Activated effector memory CD4-positive, alpha-beta T cell treated with anti-CD3 and anti-CD28 coated beads, Interleukin-2, amount 50 U/mL, for 16 hours (primary cell): ENCODE measurements at regions not wholly inside any gene's neighbourhood (a gene's known extent, or its start where the extent isn't known, plus 50 kb on each side); places are given as distances from the start of the nearest gene placed in this dataset.
"Not testable (repeated sequence)": the region's sequence is repeated elsewhere in the genome, so short reads cannot be mapped to it uniquely, and the experiment has no call there.

Source experiments
- DNase-seq: peaks from one replicate; pipeline ENCODE4 v3.0.0-alpha.2; 2020

- DNase-seq = no peak
Observed at GRCh38 chr5:163706053-163706771, 200.8 kb downstream of the MAT2B start.

DNA sequence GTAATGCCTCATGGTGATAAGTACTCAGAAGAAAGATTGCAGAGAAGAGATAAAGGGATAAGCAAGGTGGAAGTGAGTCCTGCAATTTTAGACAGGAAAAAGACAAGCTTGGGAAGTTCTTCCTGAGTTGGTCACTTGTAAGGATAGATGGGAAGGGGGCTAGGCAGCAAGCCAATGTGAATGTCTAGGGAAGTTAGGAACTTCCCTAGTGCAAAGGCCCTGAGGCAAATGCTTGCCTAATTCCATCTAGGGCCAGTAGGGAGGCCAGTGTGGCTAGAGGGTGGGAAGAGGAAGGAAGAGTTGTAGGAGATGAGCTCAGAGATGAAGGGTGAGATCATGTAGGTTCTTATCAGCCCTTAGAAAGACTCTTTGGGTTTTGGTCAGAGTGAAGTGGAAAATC, 206.6 kb downstream of the MAT2B start:
- no peak for DNase-seq

DNA sequence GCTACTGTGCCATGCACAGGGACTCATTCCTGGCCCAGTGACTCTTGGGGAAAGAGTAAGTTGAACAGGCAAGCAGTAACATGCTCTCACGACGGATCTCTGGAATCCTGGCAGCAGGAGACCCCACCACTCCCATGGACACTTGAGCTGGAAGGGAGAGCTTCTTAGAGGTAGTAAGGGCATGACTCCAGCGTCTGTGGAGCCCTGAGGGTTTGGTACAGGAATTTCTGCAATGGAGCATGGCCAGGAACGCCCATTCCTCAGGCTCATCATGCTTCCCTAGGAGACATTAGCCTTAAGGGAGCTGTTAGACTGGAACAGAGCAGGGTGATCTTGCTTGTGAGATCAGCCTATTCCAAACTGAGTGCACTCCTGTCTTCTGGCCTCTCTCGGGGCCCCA, 212.9 kb downstream of the MAT2B start:
- no peak for DNase-seq

GRCh38 chr5:163724305-163724704, 218.9 kb downstream of the MAT2B start:
- no peak for DNase-seq

DNA sequence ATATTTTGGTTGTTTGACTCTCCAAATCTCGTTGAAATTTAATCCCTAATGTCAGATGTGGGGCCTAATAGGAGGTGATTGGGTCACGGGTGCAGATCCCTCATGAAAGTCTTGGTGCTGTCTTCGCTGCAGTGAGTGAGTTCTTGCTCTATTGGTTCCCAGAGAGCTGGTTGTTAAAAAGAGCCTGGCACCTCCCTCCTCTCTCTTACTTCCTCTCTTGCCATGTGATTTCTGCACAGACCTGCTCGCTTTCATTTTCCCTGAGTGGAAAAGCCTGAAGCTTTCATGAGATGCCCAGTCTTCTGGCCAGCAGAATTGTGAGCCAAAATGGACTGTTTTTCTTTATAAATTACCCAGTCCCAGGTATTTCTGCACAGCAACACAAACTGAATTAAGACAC, 221.6 kb downstream of the MAT2B start:
- DNase-seq = no peak

DNA sequence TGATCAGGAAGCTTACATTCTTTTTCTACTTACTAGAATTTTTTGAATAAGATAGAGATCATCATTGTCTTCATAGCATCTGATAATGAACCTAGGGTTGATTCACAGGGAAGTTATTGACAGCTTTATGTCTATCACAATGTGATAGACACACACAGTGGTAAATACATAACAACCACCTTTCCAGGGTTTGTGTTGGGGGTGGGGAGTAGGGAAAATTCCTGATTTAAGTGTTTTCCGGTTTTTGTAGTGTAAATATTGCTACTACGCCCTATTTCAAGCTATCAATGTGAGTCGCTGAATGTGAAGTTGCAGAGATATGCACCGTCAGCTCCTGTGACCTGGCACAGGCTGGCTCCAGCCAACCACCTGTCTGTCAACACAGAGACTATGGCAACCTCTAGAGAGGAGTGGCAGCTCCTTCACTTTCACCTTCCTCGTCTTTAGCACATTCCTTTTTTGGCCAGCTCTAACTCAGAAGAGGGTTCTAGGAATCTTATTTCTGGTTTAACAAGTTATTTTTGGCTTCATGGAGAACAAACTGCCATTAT, 224.9 kb downstream of the MAT2B start:
- DNase-seq = no peak

GRCh38 chr5:163731256-163731655, 225.8 kb downstream of the MAT2B start:
- no peak for DNase-seq

DNA sequence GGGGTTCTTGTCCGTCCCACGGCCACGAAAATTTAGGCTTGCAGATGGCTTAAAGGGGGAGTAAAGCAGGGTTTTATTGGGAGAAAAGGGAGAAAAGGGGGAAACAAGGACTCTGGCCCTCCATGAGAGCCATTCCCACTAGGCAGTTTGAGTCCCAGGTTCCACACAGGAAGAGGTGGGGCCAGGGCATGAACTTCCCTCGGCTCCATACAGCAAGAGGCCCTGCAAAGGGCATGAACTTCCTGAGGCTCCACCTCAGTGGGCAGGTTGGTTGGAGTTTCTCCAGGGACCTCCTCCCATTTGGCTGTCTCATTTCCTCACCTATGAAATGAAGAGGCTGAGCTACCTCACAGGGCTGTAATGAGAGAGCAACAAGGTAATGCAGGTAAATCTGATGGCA, 229.7 kb downstream of the MAT2B start:
- no peak for DNase-seq

DNA sequence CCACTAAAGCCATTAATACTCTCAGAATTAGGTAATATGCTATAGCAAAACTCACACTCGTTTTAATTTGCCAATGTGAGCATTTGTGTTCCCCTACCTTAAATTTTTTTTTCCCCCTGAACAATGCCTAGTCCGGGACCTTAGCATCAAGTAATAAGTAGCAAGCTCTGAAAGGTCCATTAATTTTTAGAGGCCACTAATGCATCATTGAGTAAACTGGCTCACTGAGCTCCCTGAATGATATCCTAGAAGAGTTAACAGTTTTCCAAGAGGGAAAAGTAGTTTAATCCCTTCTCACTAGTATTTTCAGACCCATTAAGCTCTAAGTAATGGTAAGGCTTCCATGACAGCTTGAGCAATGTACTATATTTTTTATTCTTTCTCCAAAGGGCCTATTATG, 242.2 kb downstream of the MAT2B start:
- no peak for DNase-seq

GRCh38 chr5:163748934-163749333, 243.5 kb downstream of the MAT2B start:
- DNase-seq = no peak

GRCh38 chr5:163750415-163750814, 245.0 kb downstream of the MAT2B start:
- DNase-seq = not testable (repeated sequence)

GRCh38 chr5:163755505-163755904, 250.1 kb downstream of the MAT2B start:
- no peak for DNase-seq

GRCh38 chr5:163756170-163756569, 250.8 kb downstream of the MAT2B start:
- DNase-seq = no peak

GRCh38 chr5:163757344-163757743, 251.9 kb downstream of the MAT2B start:
- DNase-seq = no peak

DNA sequence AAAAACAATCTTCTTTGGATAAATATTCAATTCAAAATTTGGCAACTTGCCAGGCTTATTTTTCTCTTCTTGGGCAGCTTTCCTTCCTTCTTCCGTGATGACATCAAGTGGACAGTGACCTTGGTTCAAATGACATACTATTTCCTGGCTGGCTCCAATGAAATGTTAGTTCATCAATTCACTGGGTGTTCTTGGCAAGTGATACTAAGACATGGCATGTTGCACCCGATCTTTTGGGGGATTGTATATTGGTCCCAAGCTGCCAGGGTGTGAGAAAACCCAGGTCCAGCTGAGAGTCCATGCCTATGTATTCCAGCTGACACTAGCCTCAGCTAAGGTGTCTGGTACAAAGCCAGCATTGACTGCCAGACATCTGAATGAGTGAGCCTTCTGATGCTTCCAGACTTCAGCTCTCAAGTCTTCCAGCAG, 252.9 kb downstream of the MAT2B start:
- no peak for DNase-seq

DNA sequence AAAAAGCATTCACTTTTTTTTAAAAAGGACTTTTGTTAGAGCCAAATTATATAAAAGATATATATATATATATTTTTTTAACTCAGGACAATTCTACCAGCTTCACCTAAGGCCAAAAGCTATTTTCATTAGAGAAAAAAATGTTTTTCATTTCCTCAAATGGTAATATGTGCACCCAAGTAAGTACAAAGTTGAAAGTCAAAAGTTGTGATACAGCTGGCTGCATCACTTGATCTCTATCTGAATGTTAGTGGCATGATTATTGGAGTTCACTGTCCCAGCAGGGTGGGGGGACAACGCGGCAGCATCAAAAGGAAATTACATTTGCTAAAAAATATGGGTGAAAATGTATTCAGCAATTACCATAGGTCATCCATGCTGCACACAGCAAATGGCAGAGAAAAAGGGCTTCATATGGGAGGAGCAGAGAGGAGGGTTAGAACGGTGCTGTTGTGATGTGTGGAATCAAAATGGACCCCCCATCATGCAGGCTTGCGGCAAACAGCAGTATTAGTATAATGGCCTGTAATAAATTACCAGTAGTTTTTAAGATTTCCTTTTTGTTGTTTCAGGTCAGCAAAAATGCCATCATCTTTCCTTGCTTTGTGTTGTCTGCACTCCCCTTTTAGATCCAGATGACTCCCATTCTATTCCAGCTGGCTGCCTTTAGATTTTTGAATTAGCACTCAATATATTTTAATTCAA, 253.7 kb downstream of the MAT2B start:
- DNase-seq = no peak

GRCh38 chr5:163760498-163760897, 255.1 kb downstream of the MAT2B start:
- no peak for DNase-seq

DNA sequence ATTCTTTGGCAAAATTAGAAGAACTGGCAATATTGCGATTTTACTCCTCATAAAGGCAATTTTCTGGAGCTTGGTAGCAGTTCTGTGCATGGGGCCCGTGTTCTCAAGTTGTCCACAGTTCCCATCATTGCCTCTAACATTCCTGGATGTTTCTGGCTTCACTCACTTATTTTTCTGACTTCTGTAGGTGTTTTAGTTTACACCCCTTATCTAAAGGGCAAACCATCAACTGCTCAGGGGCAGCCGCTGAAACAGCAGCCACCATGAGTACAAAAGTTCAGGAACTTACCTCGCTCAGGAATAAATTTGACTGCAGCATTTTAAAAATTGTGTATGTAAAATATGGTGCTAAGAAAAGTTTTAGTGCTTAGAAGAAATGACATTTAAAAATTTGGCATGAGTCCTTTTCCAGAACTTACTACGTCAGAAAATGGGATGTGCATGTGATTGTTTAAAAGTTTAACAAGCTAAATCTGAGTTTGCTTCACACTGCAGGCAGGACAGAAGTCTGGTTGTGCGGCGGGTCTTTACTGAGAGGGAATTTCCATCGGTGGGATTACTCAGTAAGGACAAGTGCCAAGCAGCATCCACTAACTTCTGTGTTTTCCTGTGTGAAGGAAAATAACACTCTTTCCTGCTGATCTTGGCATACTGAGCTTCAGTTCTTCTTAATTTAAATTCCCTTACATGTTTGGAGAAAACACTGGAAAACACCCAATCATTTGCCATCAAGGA, 261.7 kb downstream of the MAT2B start:
- DNase-seq = no peak

DNA sequence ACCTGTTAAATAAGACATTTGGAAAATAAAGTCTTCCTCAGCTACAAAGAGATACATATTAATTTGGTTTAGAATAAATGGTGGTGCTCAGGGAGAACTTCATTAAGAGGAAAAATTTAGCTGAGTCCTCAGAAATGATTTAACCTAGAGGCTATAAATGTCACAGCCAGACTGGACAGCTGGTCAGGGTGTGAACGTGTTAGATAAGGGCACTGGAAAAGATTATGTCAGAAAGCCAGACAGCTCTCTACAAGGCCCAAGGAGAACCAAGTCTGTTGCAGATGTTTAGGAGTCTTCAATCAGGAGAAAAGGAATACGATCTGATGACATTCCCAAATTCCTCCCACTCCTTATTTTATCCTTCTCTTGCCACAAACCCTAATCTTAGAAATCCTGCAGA, 265.2 kb downstream of the MAT2B start:
- no peak for DNase-seq

DNA sequence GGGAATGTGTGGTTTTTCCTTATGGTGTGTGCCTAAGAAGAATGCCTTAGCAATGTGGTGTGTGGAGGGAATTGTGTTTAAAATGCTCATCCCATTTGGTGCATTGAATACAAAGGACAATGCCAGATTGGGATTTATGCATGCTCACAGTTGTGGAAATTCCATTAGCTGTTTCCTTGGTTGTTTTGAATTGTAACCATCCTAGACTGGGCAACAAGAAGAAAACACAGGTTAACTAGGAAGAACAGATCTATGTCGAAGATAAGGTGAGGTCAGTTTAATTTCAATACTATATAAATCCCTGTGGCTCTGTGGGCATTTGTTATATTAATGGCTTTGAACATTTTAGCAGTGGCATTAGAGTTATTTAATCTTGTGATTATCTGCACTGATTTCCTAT, 266.8 kb downstream of the MAT2B start:
- no peak for DNase-seq

GRCh38 chr5:163772644-163773043, 267.2 kb downstream of the MAT2B start:
- no peak for DNase-seq

GRCh38 chr5:163773226-163773625, 267.8 kb downstream of the MAT2B start:
- DNase-seq = no peak

- DNase-seq = no peak
Observed at GRCh38 chr5:163789870-163790269, 284.5 kb downstream of the MAT2B start.

- DNase-seq = no peak
Observed at GRCh38 chr5:163790497-163790896, 285.1 kb downstream of the MAT2B start.
